ENCODE measurements at regions not wholly inside any gene's neighbourhood (a gene's known extent, or its start where the extent isn't known, plus 50 kb on each side); places are given as distances from the start of the nearest gene placed in this dataset.

DNA sequence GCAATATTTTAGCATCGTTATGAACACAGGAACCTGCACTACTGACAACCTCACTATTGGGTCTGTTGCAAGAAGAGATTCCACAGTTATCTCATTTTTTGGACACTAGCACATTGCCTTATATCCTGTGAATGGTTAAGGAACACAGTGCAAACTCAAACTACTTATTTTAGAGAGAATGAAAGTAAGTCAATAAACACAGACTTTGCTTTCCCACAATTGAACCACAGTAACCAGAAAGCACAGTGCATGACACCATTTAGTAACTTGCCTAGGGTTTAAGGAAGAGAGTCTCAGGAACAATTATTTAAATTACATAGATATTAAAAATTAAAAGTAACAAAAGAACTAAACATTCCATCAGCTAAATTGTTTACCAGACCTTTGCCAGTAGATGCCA lies 468.8 kb downstream of the ZWINT start:
- H3K9me3 ChIP-seq (ENCODE audit: low read depth): no peaks in the 10 kb centered on the region
- no peaks in the 10 kb centered on the region for H3K27me3 Mint-ChIP-seq (ENCODE audit: insufficient read depth, low read depth)
- H3K4me1 Mint-ChIP-seq: no peaks in the 10 kb centered on the region
- H3K27me3 ChIP-seq: no peaks in the 10 kb centered on the region
- H3K4me2 ChIP-seq: no peak overlapping the region
- no peak overlapping the region for H3K4me3 Mint-ChIP-seq
- H3K4me3 ChIP-seq: no peak overlapping the region
- peaks cover 13% of the 10 kb centered on the region for H3K4me1 ChIP-seq
- H3K27ac Mint-ChIP-seq: no peak overlapping the region
- H3K9ac ChIP-seq: no peak overlapping the region
- H3F3A ChIP-seq (ENCODE audit: low read depth): no peaks in the 10 kb centered on the region
- no peaks in the 10 kb centered on the region for H3K9me3 Mint-ChIP-seq
- no peaks in the 10 kb centered on the region for H3K36me3 Mint-ChIP-seq
- H3K27ac ChIP-seq: no peak overlapping the region
- no peaks in the 10 kb centered on the region for H3K79me2 ChIP-seq (ENCODE audit: low read depth)
- H4K20me1 ChIP-seq (ENCODE audit: low read depth): no peaks in the 10 kb centered on the region
- no peak overlapping the region for H2AFZ ChIP-seq (replicated peaks)
- TF ChIP-seq, protein P1, sequence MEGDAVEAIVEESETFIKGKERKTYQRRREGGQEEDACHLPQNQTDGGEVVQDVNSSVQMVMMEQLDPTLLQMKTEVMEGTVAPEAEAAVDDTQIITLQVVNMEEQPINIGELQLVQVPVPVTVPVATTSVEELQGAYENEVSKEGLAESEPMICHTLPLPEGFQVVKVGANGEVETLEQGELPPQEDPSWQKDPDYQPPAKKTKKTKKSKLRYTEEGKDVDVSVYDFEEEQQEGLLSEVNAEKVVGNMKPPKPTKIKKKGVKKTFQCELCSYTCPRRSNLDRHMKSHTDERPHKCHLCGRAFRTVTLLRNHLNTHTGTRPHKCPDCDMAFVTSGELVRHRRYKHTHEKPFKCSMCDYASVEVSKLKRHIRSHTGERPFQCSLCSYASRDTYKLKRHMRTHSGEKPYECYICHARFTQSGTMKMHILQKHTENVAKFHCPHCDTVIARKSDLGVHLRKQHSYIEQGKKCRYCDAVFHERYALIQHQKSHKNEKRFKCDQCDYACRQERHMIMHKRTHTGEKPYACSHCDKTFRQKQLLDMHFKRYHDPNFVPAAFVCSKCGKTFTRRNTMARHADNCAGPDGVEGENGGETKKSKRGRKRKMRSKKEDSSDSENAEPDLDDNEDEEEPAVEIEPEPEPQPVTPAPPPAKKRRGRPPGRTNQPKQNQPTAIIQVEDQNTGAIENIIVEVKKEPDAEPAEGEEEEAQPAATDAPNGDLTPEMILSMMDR (IDR thresholded peaks at IDR 0.05): no peak
- no peak for TF ChIP-seq EZH2phosphoT487 (IDR thresholded peaks at IDR 0.05)
- TF ChIP-seq EZH2 (IDR thresholded peaks at IDR 0.05): no peak
- H3K36me3 ChIP-seq: no peaks in the 10 kb centered on the region
- no peak for DNase-seq (ENCODE audit: low spot score)

DNA sequence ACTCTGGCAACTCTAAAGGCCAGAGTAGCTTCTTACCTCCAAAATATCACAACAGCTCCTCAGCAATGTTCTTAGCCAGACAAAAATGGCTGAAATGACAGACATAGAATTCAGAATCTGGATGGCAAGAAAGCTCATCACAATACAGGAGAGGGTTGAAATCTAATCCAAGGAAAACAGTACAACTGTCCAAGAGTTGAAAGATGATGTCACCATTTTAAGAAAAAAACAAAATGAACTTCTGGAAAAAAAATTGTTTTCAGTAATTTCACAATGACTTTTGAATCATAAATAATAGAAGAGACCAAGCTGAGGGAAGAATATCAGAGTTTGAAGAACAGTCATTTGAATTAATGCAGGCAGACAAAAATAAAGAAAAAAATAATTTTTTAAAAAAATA lies 479.5 kb downstream of the ZWINT start:
- Histone ChIP-seq H3K4me1 (no peaks in the 10 kb centered on the region), H3K27ac (no peak overlapping the region), H3K4me2 (no peak overlapping the region), H3K4me3 (no peak overlapping the region), H3K9ac (no peak overlapping the region), H2AFZ (replicated peaks) (no peak overlapping the region), H4K20me1 (ENCODE audit: low read depth) (no peaks in the 10 kb centered on the region), H3F3A (ENCODE audit: low read depth) (no peaks in the 10 kb centered on the region), H3K79me2 (ENCODE audit: low read depth) (no peaks in the 10 kb centered on the region), H3K36me3 (no peaks in the 10 kb centered on the region), H3K27me3 (no peaks in the 10 kb centered on the region), H3K9me3 (ENCODE audit: low read depth) (no peaks in the 10 kb centered on the region)
- H3K27me3 Mint-ChIP-seq (ENCODE audit: insufficient read depth, low read depth): no peaks in the 10 kb centered on the region
- H3K4me1 Mint-ChIP-seq: peaks cover 6% of the 10 kb centered on the region
- H3K4me3 Mint-ChIP-seq: no peak overlapping the region
- no peaks in the 10 kb centered on the region for H3K36me3 Mint-ChIP-seq
- no peak overlapping the region for H3K27ac Mint-ChIP-seq
- H3K9me3 Mint-ChIP-seq: peaks cover 6% of the 10 kb centered on the region
- DNase-seq (ENCODE audit: low spot score): no peak
- TF ChIP-seq EZH2 (IDR thresholded peaks at IDR 0.05) (no peak), EZH2phosphoT487 (IDR thresholded peaks at IDR 0.05) (no peak)
- TF ChIP-seq, protein P1 (IDR thresholded peaks at IDR 0.05): no peak

DNA sequence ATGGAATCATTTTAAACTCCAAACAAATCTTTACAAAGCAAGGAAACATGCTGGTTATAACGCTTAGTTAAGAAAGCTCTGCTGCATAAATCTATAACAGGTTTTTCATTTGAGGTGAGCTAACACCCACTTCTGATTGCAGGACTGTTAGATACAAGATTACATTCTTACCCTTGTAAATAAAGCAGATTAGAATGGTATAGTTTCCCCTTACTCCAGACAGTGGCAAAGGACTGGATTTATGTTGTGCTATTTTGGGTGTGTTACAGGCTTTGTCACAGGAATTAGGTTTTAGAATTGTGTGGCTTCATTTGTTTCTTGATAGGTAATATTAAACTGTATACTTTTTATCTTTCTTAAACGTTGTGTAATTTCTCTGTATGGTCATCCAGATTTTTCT lies 487.6 kb downstream of the ZWINT start:
- H3K79me2 ChIP-seq (ENCODE audit: low read depth): no peaks in the 10 kb centered on the region
- no peak overlapping the region for H2AFZ ChIP-seq (replicated peaks)
- Mint-ChIP-seq H3K27me3 (ENCODE audit: insufficient read depth, low read depth) (no peaks in the 10 kb centered on the region), H3K36me3 (no peaks in the 10 kb centered on the region), H3K9me3 (no peaks in the 10 kb centered on the region), H3K27ac (no peak overlapping the region), H3K4me3 (no peak overlapping the region), H3K4me1 (no peaks in the 10 kb centered on the region)
- no peak for DNase-seq (ENCODE audit: low spot score)
- H4K20me1 ChIP-seq (ENCODE audit: low read depth): no peaks in the 10 kb centered on the region
- no peak overlapping the region for H3K27ac ChIP-seq
- H3K9me3 ChIP-seq (ENCODE audit: low read depth): no peaks in the 10 kb centered on the region
- H3F3A ChIP-seq (ENCODE audit: low read depth): no peaks in the 10 kb centered on the region
- no peak overlapping the region for H3K9ac ChIP-seq
- H3K36me3 ChIP-seq: no peaks in the 10 kb centered on the region
- TF ChIP-seq EZH2 (IDR thresholded peaks at IDR 0.05) (no peak), EZH2phosphoT487 (IDR thresholded peaks at IDR 0.05) (no peak)
- TF ChIP-seq, protein P1 (IDR thresholded peaks at IDR 0.05): no peak
- no peaks in the 10 kb centered on the region for H3K27me3 ChIP-seq
- no peak overlapping the region for H3K4me2 ChIP-seq
- no peaks in the 10 kb centered on the region for H3K4me1 ChIP-seq
- no peak overlapping the region for H3K4me3 ChIP-seq

DNA sequence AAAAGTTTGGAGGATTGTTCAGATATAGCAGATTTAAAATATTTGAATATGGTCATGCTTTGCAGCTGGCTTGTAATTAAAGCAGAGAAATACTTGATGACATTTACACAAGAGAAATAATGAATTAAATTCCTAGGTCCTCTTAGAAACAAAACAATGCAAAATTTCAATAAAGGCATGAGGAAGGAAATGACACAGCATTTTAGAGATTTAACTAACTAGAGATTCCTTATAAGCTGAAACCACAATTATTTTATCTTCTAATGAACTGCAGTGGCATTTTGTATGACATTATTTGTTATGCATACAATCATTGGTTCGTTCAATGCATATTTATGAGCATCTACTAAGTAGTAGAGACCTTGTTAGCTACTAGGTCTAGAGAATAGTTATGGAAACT lies 490.9 kb downstream of the ZWINT start:
- no peak overlapping the region for H3K4me3 Mint-ChIP-seq
- no peak overlapping the region for H3K4me3 ChIP-seq
- no peak overlapping the region for H3K9ac ChIP-seq
- H3K9me3 Mint-ChIP-seq: no peaks in the 10 kb centered on the region
- H3K9me3 ChIP-seq (ENCODE audit: low read depth): no peaks in the 10 kb centered on the region
- no peaks in the 10 kb centered on the region for H3K4me1 Mint-ChIP-seq
- no peaks in the 10 kb centered on the region for H3K36me3 Mint-ChIP-seq
- H3K4me1 ChIP-seq: no peaks in the 10 kb centered on the region
- no peaks in the 10 kb centered on the region for H3K36me3 ChIP-seq
- H4K20me1 ChIP-seq (ENCODE audit: low read depth): no peaks in the 10 kb centered on the region
- TF ChIP-seq EZH2 (IDR thresholded peaks at IDR 0.05): no peak
- TF ChIP-seq, protein P1 (IDR thresholded peaks at IDR 0.05): no peak
- no peak for TF ChIP-seq EZH2phosphoT487 (IDR thresholded peaks at IDR 0.05)
- no peak for DNase-seq (ENCODE audit: low spot score)
- H3K27ac ChIP-seq: no peak overlapping the region
- H3K27me3 Mint-ChIP-seq (ENCODE audit: insufficient read depth, low read depth): no peaks in the 10 kb centered on the region
- H3K27ac Mint-ChIP-seq: no peak overlapping the region
- H3K27me3 ChIP-seq: no peaks in the 10 kb centered on the region
- H2AFZ ChIP-seq (replicated peaks): no peak overlapping the region
- no peak overlapping the region for H3K4me2 ChIP-seq
- no peaks in the 10 kb centered on the region for H3K79me2 ChIP-seq (ENCODE audit: low read depth)
- no peaks in the 10 kb centered on the region for H3F3A ChIP-seq (ENCODE audit: low read depth)

Data from neural progenitor cell (in vitro differentiated cells).